ENCODE measurements at regions not wholly inside any gene's neighbourhood (a gene's known extent, or its start where the extent isn't known, plus 50 kb on each side); places are given as distances from the start of the nearest gene placed in this dataset.

DNA sequence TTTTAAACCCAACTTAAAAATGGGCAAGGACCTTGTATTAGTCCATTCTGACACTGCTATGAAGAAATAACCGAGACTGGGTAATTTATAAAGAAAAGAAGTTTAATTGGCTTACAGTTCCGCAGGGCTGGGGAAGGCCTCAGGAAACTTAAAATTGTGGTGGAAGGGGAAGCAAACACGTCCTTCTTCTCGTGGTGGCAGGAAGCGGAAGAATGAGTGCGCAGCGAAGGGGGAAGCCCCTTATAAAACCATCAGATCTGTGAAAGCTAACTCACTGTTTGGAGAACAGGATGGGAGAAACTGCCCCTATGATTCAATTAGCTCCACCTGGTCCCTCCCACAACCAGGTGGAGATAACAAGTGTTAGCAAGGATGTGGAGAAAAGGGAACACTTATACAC is 237.7 kb downstream of the SEC16B start:
- no peak for DNase-seq (ENCODE audit: low spot score in 2 of 2)
- Mint-ChIP-seq H3K27ac (ENCODE audit: low read depth) (no peak overlapping the region), H3K4me1 (no peaks in the 10 kb centered on the region), H3K4me3 (no peak overlapping the region), H3K36me3 (ENCODE audit: insufficient read depth) (no peaks in the 10 kb centered on the region), H3K9me3 (peaks cover 27% of the 10 kb centered on the region), H3K27me3 (no peaks in the 10 kb centered on the region)
- no peak for ATAC-seq (replicated peaks; ENCODE audit: extremely low read depth, poor library complexity, severe bottlenecking)

DNA sequence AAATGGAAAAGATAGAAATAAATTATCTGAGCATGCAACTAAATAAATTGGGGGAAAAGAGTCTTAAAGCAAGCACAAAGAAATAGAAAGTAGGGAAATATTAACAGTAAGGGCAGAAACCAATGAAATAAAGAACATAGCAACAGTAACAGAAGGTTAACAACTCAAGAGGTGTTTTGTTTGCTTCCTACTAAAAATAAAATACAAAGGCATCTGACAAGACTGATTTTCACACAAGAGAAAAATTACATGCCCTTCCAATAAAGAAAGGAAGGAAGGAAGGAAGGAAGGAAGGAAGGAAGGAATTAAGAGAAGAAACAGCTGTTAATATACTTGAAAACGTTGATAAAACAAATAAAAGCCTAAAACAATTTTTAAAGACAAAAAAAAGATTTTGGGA is 240.2 kb downstream of the SEC16B start:
- ATAC-seq (replicated peaks; ENCODE audit: extremely low read depth, poor library complexity, severe bottlenecking) (no peak), DNase-seq (ENCODE audit: low spot score in 2 of 2) (no peak)
- H3K4me1 Mint-ChIP-seq, result no peaks in the 10 kb centered on the region
- H3K4me3 Mint-ChIP-seq, result no peak overlapping the region
- H3K27me3 Mint-ChIP-seq, result no peaks in the 10 kb centered on the region
- H3K27ac Mint-ChIP-seq (ENCODE audit: low read depth), result no peak overlapping the region
- no peaks in the 10 kb centered on the region for H3K36me3 Mint-ChIP-seq (ENCODE audit: insufficient read depth)
- H3K9me3 Mint-ChIP-seq, result peaks cover 43% of the 10 kb centered on the region

DNA sequence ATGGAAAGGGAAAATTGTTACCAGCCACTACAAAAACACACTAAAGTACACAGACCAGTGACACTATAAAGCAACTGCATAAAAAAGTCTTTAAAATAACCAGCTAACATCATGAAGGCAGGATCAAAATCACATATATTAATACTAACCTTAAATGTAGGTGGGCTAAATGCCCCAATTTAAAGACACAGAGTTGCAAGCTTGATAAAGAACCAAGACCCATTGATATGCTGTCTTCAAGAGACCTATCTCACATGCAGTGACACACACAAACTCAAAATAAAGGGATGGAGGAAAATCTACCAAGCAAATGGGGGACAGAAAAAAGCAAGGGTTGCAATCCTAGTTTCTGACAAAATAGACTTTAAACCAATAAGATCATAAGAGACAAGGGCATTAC is 246.3 kb downstream of the SEC16B start:
- no peak for ATAC-seq (replicated peaks; ENCODE audit: extremely low read depth, poor library complexity, severe bottlenecking)
- Mint-ChIP-seq H3K4me1 (no peaks in the 10 kb centered on the region), H3K4me3 (no peak overlapping the region), H3K36me3 (ENCODE audit: insufficient read depth) (no peaks in the 10 kb centered on the region), H3K27ac (ENCODE audit: low read depth) (no peak overlapping the region), H3K27me3 (no peaks in the 10 kb centered on the region), H3K9me3 (peaks cover 53% of the 10 kb centered on the region)
- DNase-seq (ENCODE audit: low spot score in 2 of 2), result no peak

DNA sequence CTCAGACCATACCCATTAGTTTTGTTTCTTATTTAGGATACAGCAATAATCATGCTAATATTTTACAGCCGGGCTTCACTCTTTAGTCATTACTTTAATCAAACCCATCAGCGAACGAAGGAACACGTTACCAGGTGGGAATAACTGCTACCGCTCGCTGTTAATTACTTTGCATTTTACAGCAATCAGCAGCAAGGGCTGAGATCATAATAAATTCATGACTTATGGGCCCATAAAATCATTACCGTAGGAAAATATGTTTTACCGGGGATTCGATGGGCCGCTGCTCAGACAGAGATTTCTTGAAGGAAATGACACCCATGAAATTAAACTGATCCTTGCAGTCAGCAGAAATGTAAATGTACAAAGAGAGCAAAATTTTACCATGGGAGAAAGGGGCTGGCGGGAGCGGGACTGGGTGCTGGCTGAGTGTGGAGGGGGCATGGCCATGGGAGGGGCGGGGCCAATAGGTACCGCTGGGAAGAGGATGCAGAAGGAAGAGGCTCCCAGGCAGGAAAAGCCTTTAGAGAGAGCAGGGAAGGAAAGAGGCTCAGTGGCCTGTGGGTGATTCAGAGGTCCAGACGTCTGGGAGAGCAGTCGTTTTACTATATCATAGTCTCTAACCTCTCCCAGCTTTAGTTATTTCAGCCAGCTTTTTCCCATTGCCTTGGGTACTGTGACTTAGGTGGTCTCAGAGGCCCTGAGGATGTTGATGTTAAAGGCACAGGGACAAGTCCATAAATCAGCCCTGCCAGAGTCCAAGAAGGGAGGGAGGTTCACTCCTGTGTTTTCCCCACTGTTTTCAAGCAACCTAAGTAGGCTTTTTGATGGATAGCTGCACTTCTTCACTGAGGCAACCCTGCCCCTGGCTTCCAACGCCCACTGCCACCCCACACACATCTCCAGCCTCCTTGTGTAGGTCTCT is 258.9 kb downstream of the SEC16B start:
- Mint-ChIP-seq H3K27ac (ENCODE audit: low read depth) (no peak overlapping the region), H3K9me3 (peaks cover 11% of the 10 kb centered on the region), H3K4me1 (no peaks in the 10 kb centered on the region), H3K4me3 (no peak overlapping the region), H3K27me3 (no peaks in the 10 kb centered on the region), H3K36me3 (ENCODE audit: insufficient read depth) (no peaks in the 10 kb centered on the region)
- ATAC-seq (replicated peaks; ENCODE audit: extremely low read depth, poor library complexity, severe bottlenecking), result no peak
- DNase-seq (ENCODE audit: low spot score in 2 of 2), result no peak

DNA sequence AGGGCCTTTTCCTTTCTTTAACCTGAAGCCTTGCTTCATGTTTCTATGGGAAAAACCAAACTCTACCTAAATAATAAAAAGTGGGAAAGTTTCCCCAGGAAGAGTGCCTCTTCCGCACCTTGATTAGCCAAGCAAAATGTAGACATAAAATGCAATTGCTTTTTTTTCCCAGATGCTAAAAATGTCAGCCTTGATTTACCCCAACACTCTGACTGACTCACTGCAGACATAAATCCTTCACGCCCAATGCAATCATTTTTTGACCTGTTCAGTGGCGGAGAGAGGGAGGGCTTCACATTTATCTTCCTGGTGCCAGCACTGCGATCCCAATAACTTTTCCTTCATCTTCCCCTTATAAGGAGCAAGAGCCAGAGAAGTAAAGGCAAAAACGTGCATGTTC is 261.5 kb downstream of the SEC16B start:
- Mint-ChIP-seq H3K9me3 (peaks cover 14% of the 10 kb centered on the region), H3K4me3 (no peak overlapping the region), H3K27me3 (no peaks in the 10 kb centered on the region), H3K4me1 (no peaks in the 10 kb centered on the region), H3K36me3 (ENCODE audit: insufficient read depth) (no peaks in the 10 kb centered on the region), H3K27ac (ENCODE audit: low read depth) (no peak overlapping the region)
- ATAC-seq (replicated peaks; ENCODE audit: extremely low read depth, poor library complexity, severe bottlenecking) (no peak), DNase-seq (ENCODE audit: low spot score in 2 of 2) (no peak)

DNA sequence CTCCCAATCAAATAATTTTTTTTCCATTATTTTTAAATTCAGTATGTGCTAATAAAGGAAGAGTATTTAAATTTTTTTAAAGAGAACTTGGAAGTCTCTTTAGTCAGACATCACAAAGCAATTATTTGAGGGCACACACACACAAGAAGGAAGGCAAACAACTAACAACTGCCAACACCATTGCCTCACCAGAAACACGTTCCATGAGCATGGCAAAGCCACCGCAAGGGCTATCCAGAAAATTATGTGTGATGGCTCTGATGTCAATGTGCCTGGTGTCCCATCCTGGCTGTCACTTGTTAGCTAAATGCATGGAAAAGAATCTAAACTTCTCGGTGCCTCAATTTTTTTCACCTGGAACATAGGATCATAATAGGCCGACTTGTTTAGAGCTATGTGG is 262.9 kb downstream of the SEC16B start:
- no peaks in the 10 kb centered on the region for H3K4me1 Mint-ChIP-seq
- no peaks in the 10 kb centered on the region for H3K36me3 Mint-ChIP-seq (ENCODE audit: insufficient read depth)
- no peak for DNase-seq (ENCODE audit: low spot score in 2 of 2)
- H3K27ac Mint-ChIP-seq (ENCODE audit: low read depth), result no peak overlapping the region
- no peak for ATAC-seq (replicated peaks; ENCODE audit: extremely low read depth, poor library complexity, severe bottlenecking)
- no peak overlapping the region for H3K4me3 Mint-ChIP-seq
- H3K9me3 Mint-ChIP-seq, result peaks cover 21% of the 10 kb centered on the region
- H3K27me3 Mint-ChIP-seq, result no peaks in the 10 kb centered on the region

DNA sequence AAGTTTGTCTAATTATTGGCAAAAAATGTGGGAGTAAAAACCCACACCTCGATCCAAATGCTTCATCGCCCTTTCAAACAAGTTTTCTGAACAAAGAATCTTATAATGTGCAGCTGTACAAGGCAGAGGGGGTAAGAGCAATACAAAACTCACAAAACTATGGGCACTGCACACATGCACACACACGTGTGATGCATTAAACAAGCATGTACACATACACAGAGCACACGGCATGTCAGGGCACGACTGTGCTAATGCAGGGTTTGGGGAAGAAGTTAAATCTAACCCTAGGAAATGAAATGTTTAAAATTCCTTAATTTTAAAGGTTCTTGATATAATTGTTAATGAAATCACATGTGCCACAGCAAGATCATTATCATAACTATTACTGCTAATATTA is 264.0 kb downstream of the SEC16B start:
- DNase-seq (ENCODE audit: low spot score in 2 of 2) (no peak), ATAC-seq (replicated peaks; ENCODE audit: extremely low read depth, poor library complexity, severe bottlenecking) (no peak)
- Mint-ChIP-seq H3K9me3 (peaks cover 21% of the 10 kb centered on the region), H3K36me3 (ENCODE audit: insufficient read depth) (no peaks in the 10 kb centered on the region), H3K4me3 (no peak overlapping the region), H3K4me1 (no peaks in the 10 kb centered on the region), H3K27ac (ENCODE audit: low read depth) (no peak overlapping the region), H3K27me3 (no peaks in the 10 kb centered on the region)

DNA sequence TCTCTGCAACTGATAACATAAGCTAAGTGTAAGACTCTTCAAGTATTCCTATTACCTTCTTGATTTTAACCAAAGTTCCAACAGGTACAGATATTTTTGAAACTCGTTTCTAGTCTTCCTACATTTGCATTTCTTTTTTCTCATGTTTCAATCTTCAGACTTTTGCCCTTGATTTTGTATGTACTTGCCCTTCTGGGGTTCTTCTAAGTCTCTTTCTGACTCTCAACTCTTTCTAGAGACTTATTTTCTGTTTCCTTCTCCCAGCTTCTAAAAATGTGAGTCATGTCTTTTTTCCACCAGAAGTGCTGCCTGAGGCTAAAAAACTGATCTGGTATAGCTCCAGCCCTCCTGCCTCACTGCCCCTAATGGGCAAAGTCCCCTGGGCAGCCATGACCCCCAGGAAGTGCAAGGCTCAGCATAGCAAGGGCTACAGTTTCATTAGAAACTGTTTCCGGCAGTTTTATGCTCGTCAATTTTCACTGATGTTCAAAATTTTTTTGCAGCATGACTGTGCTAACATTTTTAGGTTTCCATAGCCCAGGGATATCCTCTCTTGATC is 265.9 kb downstream of the SEC16B start:
- Mint-ChIP-seq H3K4me1 (no peaks in the 10 kb centered on the region), H3K9me3 (peaks cover 14% of the 10 kb centered on the region), H3K27ac (ENCODE audit: low read depth) (no peak overlapping the region), H3K27me3 (no peaks in the 10 kb centered on the region), H3K4me3 (no peak overlapping the region), H3K36me3 (ENCODE audit: insufficient read depth) (no peaks in the 10 kb centered on the region)
- no peak for ATAC-seq (replicated peaks; ENCODE audit: extremely low read depth, poor library complexity, severe bottlenecking)
- DNase-seq (ENCODE audit: low spot score in 2 of 2), result no peak

DNA sequence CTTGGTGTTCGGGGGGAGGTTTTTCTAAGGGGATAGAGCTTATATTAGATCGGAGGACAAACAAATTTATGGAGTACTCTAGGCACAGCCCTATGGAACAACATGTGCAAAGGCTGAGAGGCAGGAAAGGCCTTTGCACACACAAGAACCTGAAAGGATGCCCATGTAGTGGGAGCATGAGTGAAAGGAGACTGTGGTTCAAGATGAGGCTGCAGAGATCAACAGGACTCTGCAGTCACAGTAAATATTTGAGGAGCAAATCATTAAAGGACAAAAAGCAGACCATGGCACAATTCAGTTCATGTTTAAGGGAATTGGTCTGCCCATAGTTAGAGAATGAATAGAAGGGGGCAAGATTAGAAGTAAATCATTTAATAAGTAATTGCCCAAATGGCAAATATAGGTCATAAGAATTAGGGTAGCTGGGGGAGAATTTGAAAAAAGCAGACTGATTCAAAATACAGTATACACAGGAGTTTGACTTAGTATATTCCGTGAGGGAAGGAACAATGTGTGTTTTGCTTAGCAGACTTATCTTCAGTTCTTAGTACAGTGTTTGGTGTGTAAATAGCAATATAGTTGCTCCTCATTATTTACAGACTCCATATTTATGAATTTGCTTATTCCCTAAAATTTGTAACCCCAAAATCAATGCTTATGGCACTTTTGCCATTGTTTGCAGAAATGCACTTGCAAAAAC is 268.1 kb downstream of the SEC16B start:
- ATAC-seq (replicated peaks; ENCODE audit: extremely low read depth, poor library complexity, severe bottlenecking) (no peak), DNase-seq (ENCODE audit: low spot score in 2 of 2) (no peak)
- peaks cover 14% of the 10 kb centered on the region for H3K9me3 Mint-ChIP-seq
- H3K27me3 Mint-ChIP-seq, result no peaks in the 10 kb centered on the region
- H3K4me1 Mint-ChIP-seq, result no peaks in the 10 kb centered on the region
- no peaks in the 10 kb centered on the region for H3K36me3 Mint-ChIP-seq (ENCODE audit: insufficient read depth)
- no peak overlapping the region for H3K4me3 Mint-ChIP-seq
- no peak overlapping the region for H3K27ac Mint-ChIP-seq (ENCODE audit: low read depth)

DNA sequence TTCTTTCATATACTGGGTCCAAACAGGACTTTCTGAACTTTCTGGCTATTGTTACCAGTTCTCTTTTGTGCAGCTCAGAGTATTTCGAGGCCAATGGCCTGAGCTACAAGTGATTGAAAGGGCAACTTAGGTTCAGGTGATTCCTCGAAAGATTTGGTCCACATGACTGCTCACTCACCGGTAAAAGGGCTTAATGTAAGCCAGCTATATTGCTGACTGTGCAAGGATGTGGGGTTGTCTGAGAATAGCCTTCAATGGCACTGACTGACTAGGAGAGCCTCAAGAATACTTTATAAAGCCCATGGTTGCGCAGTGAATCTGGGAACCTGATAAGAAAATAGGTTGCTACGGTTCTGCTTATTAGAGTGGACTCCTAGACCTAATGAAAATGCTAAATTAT is 269.0 kb downstream of the SEC16B start:
- Mint-ChIP-seq H3K27me3 (no peaks in the 10 kb centered on the region), H3K9me3 (peaks cover 14% of the 10 kb centered on the region), H3K4me3 (no peak overlapping the region), H3K36me3 (ENCODE audit: insufficient read depth) (no peaks in the 10 kb centered on the region), H3K27ac (ENCODE audit: low read depth) (no peak overlapping the region), H3K4me1 (no peaks in the 10 kb centered on the region)
- DNase-seq (ENCODE audit: low spot score in 2 of 2) (no peak), ATAC-seq (replicated peaks; ENCODE audit: extremely low read depth, poor library complexity, severe bottlenecking) (no peak)

DNA sequence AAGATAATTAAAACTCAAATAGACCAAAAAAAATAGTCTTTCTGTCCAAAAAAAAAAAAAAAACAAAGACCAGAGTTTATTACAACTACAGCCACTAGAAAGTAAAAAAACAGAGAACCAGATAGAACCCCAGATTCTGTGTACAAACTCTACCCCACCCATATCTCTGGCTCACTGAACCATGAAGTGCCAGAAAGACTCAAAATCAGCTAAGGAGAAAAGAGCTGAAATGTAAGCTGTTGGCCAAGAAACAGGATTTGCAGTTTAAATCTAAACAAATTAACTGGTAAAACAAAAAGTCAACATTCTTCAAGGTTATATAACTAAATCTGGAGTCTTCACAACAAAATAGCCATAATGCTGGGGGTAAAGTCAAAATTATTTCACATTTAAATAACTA is 278.9 kb downstream of the SEC16B start:
- H3K36me3 Mint-ChIP-seq (ENCODE audit: insufficient read depth), result no peaks in the 10 kb centered on the region
- peaks cover 39% of the 10 kb centered on the region for H3K9me3 Mint-ChIP-seq
- H3K4me1 Mint-ChIP-seq, result no peaks in the 10 kb centered on the region
- no peaks in the 10 kb centered on the region for H3K27me3 Mint-ChIP-seq
- H3K4me3 Mint-ChIP-seq, result no peak overlapping the region
- ATAC-seq (replicated peaks; ENCODE audit: extremely low read depth, poor library complexity, severe bottlenecking) (no peak), DNase-seq (ENCODE audit: low spot score in 2 of 2) (no peak)
- no peak overlapping the region for H3K27ac Mint-ChIP-seq (ENCODE audit: low read depth)

DNA sequence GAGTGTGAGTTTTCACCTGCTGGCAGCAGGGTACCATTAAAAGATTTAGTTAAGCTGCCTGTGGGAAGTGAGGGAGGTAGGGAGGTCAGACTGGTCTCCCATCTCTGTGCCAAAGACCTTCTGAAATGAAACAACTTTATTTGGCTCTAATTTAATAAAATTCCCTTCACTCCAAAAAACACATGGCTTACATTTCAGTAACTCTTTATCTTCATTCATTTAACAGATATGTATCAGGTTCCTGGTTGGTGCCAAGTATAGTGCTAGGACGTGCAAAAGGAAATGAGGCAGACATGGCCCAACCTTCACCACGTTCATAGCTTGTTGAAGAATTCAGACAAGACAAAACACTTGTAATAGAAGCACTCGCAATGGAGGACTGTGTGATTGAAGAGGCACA is 282.3 kb downstream of the SEC16B start:
- Mint-ChIP-seq H3K27me3 (no peaks in the 10 kb centered on the region), H3K9me3 (peaks cover 29% of the 10 kb centered on the region), H3K36me3 (ENCODE audit: insufficient read depth) (no peaks in the 10 kb centered on the region), H3K27ac (ENCODE audit: low read depth) (no peak overlapping the region), H3K4me3 (no peak overlapping the region), H3K4me1 (no peaks in the 10 kb centered on the region)
- no peak for ATAC-seq (replicated peaks; ENCODE audit: extremely low read depth, poor library complexity, severe bottlenecking)
- DNase-seq (ENCODE audit: low spot score in 2 of 2), result no peak

DNA sequence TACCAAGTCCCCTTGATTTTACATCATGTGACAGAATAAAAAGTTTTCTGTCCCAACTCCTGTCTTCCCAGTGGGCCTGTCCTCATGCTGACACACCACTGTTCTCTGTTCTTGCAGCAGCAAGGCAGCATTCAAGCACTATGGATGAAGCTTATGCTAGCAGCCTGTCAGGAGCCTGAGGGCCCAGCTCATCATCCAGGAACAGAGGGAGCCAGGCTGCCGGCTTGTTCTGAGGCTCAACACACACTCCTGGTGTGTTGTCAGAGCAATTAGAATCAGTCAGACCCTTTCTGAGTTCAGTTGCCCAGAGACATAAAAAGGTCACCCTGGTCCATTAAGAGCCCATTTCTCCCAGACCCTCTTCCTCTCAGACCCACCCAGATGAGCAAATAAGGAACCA is 282.9 kb downstream of the SEC16B start:
- no peaks in the 10 kb centered on the region for H3K27me3 Mint-ChIP-seq
- no peaks in the 10 kb centered on the region for H3K4me1 Mint-ChIP-seq
- H3K4me3 Mint-ChIP-seq, result no peak overlapping the region
- DNase-seq (ENCODE audit: low spot score in 2 of 2) (no peak), ATAC-seq (replicated peaks; ENCODE audit: extremely low read depth, poor library complexity, severe bottlenecking) (no peak)
- H3K9me3 Mint-ChIP-seq, result peaks cover 26% of the 10 kb centered on the region
- H3K27ac Mint-ChIP-seq (ENCODE audit: low read depth), result no peak overlapping the region
- no peaks in the 10 kb centered on the region for H3K36me3 Mint-ChIP-seq (ENCODE audit: insufficient read depth)
